ENCODE measurements at regions not wholly inside any gene's neighbourhood (a gene's known extent, or its start where the extent isn't known, plus 50 kb on each side); places are given as distances from the start of the nearest gene placed in this dataset.
A peak's percentile ranks its signal among the peaks of the same experiment; 100 is the strongest.

DNA sequence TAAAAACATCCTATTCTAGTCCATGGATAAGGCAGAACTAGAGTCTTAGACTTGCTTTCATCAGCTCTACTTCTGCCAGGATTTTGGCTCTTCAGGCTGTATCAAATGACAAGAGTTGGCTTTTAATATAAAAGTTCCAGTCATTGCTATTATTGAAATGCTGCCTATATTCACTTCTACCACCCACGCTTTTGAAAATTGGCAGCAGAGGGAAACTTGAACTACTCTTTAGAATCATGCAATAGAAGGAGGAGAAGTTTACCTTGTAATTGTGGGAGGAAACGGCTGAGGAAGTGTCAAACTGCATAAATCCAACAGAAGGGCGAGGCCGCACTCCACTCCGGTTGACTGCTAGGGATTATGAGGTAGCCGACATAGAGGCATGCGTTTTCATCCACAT, 122.6 kb upstream of the BASP1 start:
- TF ChIP-seq POLR2A (IDR thresholded peaks at IDR 0.05) (no peak), POLR2AphosphoS5 (IDR thresholded peaks at IDR 0.05) (peak; percentile 40)
- TF ChIP-seq, protein P1, sequence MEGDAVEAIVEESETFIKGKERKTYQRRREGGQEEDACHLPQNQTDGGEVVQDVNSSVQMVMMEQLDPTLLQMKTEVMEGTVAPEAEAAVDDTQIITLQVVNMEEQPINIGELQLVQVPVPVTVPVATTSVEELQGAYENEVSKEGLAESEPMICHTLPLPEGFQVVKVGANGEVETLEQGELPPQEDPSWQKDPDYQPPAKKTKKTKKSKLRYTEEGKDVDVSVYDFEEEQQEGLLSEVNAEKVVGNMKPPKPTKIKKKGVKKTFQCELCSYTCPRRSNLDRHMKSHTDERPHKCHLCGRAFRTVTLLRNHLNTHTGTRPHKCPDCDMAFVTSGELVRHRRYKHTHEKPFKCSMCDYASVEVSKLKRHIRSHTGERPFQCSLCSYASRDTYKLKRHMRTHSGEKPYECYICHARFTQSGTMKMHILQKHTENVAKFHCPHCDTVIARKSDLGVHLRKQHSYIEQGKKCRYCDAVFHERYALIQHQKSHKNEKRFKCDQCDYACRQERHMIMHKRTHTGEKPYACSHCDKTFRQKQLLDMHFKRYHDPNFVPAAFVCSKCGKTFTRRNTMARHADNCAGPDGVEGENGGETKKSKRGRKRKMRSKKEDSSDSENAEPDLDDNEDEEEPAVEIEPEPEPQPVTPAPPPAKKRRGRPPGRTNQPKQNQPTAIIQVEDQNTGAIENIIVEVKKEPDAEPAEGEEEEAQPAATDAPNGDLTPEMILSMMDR (IDR thresholded peaks at IDR 0.05): peak in 1 of 4 experiments; percentile 9

Data from prostate gland (tissue), 2 donors.